HEK293 (cell line): ENCODE measurements at regions not wholly inside any gene's neighbourhood (a gene's known extent, or its start where the extent isn't known, plus 50 kb on each side); places are given as distances from the start of the nearest gene placed in this dataset.

Source experiments
- CTCF ChIP-seq: fragments of 450-650 bp; formaldehyde crosslinking; IDR thresholded peaks from 2 replicates; pipeline ENCODE4 v1.5.1; 2016; ENCODE audit warnings: missing biosample characterization, missing genetic modification characterization
- OSR2 ChIP-seq: fragments of 450-650 bp; formaldehyde crosslinking; IDR thresholded peaks from 2 replicates; pipeline ENCODE4 v1.5.1; 2016; ENCODE audit warnings: missing biosample characterization, missing genetic modification characterization
- ZBTB11 ChIP-seq: fragments of 450-650 bp; formaldehyde crosslinking; conservative IDR thresholded peaks from 2 replicates; pipeline ENCODE4 v1.5.1; 2016; ENCODE audit warnings: low read depth, missing biosample characterization, missing genetic modification characterization
- ZBTB26 ChIP-seq: fragments of 450-650 bp; formaldehyde crosslinking; optimal IDR thresholded peaks from 2 replicates; pipeline ENCODE3; 2016; ENCODE audit warnings: missing biosample characterization, mild to moderate bottlenecking, missing genetic modification characterization

GRCh38 chr1:229141271-229141670 lies 129.6 kb upstream of the RAB4A start:
- TF ChIP-seq OSR2 (tag by site-specific recombination) (no peak), CTCF (no peak), ZBTB26 (tag by site-specific recombination) (no peak), ZBTB11 (tag by site-specific recombination) (no peak)
